Lower leg skin (tissue), 4 donors: ENCODE measurements at regions not wholly inside any gene's neighbourhood (a gene's known extent, or its start where the extent isn't known, plus 50 kb on each side); places are given as distances from the start of the nearest gene placed in this dataset.

Experiments
- DNase-seq, 2 donors: peaks; one replicate each; pipeline ENCODE4 v3.0.0-alpha.2; 2019; ENCODE audit warnings: low spot score in 2 of 2
- H3K4me3 ChIP-seq: fragments of 200-600 bp; sonication (generic); 2 replicates; pipeline ENCODE4 v1.5.1; 2017; ENCODE audit warnings: mild to moderate bottlenecking, low read depth; ENCODE audit not compliant: poor library complexity, severe bottlenecking
- CTCF ChIP-seq, 3 donors: fragments of 450-650 bp; IDR thresholded peaks; one replicate each; pipeline ENCODE4 v1.5.1; 2016; ENCODE audit warnings: antibody characterized with exemption in 3 of 3, mild to moderate bottlenecking in 3 of 3, moderate library complexity in 2 of 3
- POLR2A ChIP-seq, 2 donors: fragments of 450-650 bp; IDR thresholded peaks; one replicate each; pipeline ENCODE4 v1.6.1; 2016 to 2017; ENCODE audit warnings: antibody characterized with exemption in 2 of 2, mild to moderate bottlenecking in 1 of 2, moderate library complexity in 1 of 2
- WGBS, 2 donors: methylation state at CpG; one replicate each; pipeline ENCODE4 v1.1.5; 2018; 5-methylcytosine and 5-hydroxymethylcytosine counted together
- intact Hi-C: fragments of 100-400 bp; cut with DNase I; formaldehyde crosslinking; loops from one replicate; pipeline ENCODE4 v1.15.0; 2023; ENCODE audit warnings: low total_unique reads

- no peak for TF ChIP-seq POLR2A (IDR thresholded peaks at IDR 0.05)
- no peak for TF ChIP-seq CTCF (IDR thresholded peaks at IDR 0.05)
- 63 to 65% methylated on average over 4 of the region's 4 CpGs for WGBS, 2 donors
- intact Hi-C loops: no loop called here
- no peak for DNase-seq
- no peak overlapping the region for H3K4me3 ChIP-seq
Measured at GRCh38 chr5:115402092-115402491, 105.6 kb upstream of the CCDC112 start.

- TF ChIP-seq POLR2A (IDR thresholded peaks at IDR 0.05) (no peak), CTCF (IDR thresholded peaks at IDR 0.05) (no peak)
- no peak for DNase-seq
- intact Hi-C loops: no loop called here
- WGBS, 2 donors: 77 to 83% methylated on average over 1 of the region's 1 CpG
- H3K4me3 ChIP-seq: no peak overlapping the region
Measured at GRCh38 chr5:115398719-115399118, 102.3 kb upstream of the CCDC112 start.

GRCh38 chr5:115396688-115397087 is 100.2 kb upstream of the CCDC112 start:
- WGBS, 2 donors: 85 to 88% methylated on average over 2 of the region's 2 CpGs
- DNase-seq: no peak
- TF ChIP-seq POLR2A (IDR thresholded peaks at IDR 0.05) (no peak), CTCF (IDR thresholded peaks at IDR 0.05) (no peak)
- no peak overlapping the region for H3K4me3 ChIP-seq
- intact Hi-C loops: no loop called here

DNA sequence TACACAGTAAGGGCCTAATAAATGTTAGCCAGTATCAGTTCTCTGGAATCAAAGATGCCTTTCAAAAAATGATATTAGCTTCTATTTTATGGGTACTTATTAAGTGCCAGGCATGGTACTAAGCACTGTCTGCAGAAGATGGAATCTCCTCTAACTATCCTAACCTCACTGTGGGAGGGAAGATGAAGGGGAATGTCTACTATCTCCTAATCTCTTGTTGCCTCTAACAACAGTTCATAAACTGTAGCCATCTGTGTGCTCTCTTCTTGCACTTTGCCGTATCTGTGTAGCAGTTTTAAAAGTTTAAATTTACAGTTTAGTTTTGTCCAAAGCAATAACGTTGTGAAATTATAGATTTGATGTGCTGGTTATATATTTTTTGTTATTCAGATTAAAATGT is 99.6 kb upstream of the CCDC112 start:
- intact Hi-C loops: no loop called here
- no peak for DNase-seq
- no peak for TF ChIP-seq POLR2A (IDR thresholded peaks at IDR 0.05)
- TF ChIP-seq CTCF (IDR thresholded peaks at IDR 0.05): no peak
- H3K4me3 ChIP-seq: no peak overlapping the region
- 60 to 68% methylated on average over 2 of the region's 2 CpGs for WGBS, 2 donors

GRCh38 chr5:115394531-115394930 is 98.1 kb upstream of the CCDC112 start:
- DNase-seq: no peak
- no peak overlapping the region for H3K4me3 ChIP-seq
- intact Hi-C loops: no loop called here
- TF ChIP-seq POLR2A (IDR thresholded peaks at IDR 0.05) (no peak), CTCF (IDR thresholded peaks at IDR 0.05) (no peak)
- WGBS, 2 donors: 90% methylated on average over 3 of the region's 3 CpGs

GRCh38 chr5:115393239-115393638 is 96.8 kb upstream of the CCDC112 start:
- no peak for DNase-seq
- TF ChIP-seq POLR2A (IDR thresholded peaks at IDR 0.05) (no peak), CTCF (IDR thresholded peaks at IDR 0.05) (no peak)
- intact Hi-C loops: no loop called here
- WGBS, 2 donors: 77 to 84% methylated on average over 4 of the region's 4 CpGs
- no peak overlapping the region for H3K4me3 ChIP-seq
